ENCODE measurements at regions not wholly inside any gene's neighbourhood (a gene's known extent, or its start where the extent isn't known, plus 50 kb on each side); places are given as distances from the start of the nearest gene placed in this dataset.

GRCh38 chr1:36567601-36568341 is 85.1 kb upstream of the CSF3R start:
- no peaks in the 10 kb centered on the region for H3K9me3 ChIP-seq (ENCODE audit: control insufficient read depth, insufficient read depth, low read length)
- DNase-seq: no peak
- H3K27ac ChIP-seq (ENCODE audit: low read length): no peak overlapping the region
- no peaks in the 10 kb centered on the region for H3K4me1 ChIP-seq (ENCODE audit: control insufficient read depth, insufficient read depth, low read length)
- Mint-ChIP-seq H3K4me1 (no peaks in the 10 kb centered on the region), H3K9me3 (no peaks in the 10 kb centered on the region), H3K27ac (no peak overlapping the region), H3K36me3 (no peaks in the 10 kb centered on the region), H3K4me3 (no peak overlapping the region), H3K27me3 (ENCODE audit: low read depth in 2 of 2) (peaks cover 8 to 12% of the 10 kb centered on the region in 2 donors)
- no peak for TF ChIP-seq CTCF (IDR thresholded peaks at IDR 0.05)
- H3K4me3 ChIP-seq (ENCODE audit: low read length): no peak overlapping the region
- 82% methylated on average over 11 of the region's 11 CpGs for WGBS (ENCODE audit: insufficient coverage)
- no peaks in the 10 kb centered on the region for H3K36me3 ChIP-seq (ENCODE audit: control insufficient read depth, insufficient read depth, low read length)
- no peaks in the 10 kb centered on the region for H3K27me3 ChIP-seq (ENCODE audit: control insufficient read depth, insufficient read depth, low read length)
- ATAC-seq: no peak
- intact Hi-C loops (cut with micrococcal nuclease): no loop called here

- DNase-seq: no peak
- Histone ChIP-seq H3K27ac (ENCODE audit: low read length) (no peak overlapping the region), H3K4me1 (ENCODE audit: control insufficient read depth, insufficient read depth, low read length) (no peaks in the 10 kb centered on the region), H3K27me3 (ENCODE audit: control insufficient read depth, insufficient read depth, low read length) (no peaks in the 10 kb centered on the region), H3K36me3 (ENCODE audit: control insufficient read depth, insufficient read depth, low read length) (no peaks in the 10 kb centered on the region), H3K4me3 (ENCODE audit: low read length) (no peak overlapping the region), H3K9me3 (ENCODE audit: control insufficient read depth, insufficient read depth, low read length) (no peaks in the 10 kb centered on the region)
- peaks cover 0 to 4% of the 10 kb centered on the region in 2 donors for H3K27me3 Mint-ChIP-seq (ENCODE audit: low read depth in 2 of 2)
- no peaks in the 10 kb centered on the region for H3K9me3 Mint-ChIP-seq
- no peaks in the 10 kb centered on the region for H3K4me1 Mint-ChIP-seq
- no peaks in the 10 kb centered on the region for H3K36me3 Mint-ChIP-seq
- ATAC-seq: no peak
- intact Hi-C loops (cut with micrococcal nuclease): no loop called here
- no peak overlapping the region for H3K4me3 Mint-ChIP-seq
- TF ChIP-seq CTCF (IDR thresholded peaks at IDR 0.05): no peak
- 81% methylated on average over 7 of the region's 7 CpGs for WGBS (ENCODE audit: insufficient coverage)
- H3K27ac Mint-ChIP-seq: no peak overlapping the region
These were observed 83.1 kb upstream of the CSF3R start for GRCh38 chr1:36565576-36566501.

- Histone ChIP-seq H3K9me3 (ENCODE audit: control insufficient read depth, insufficient read depth, low read length) (no peaks in the 10 kb centered on the region), H3K36me3 (ENCODE audit: control insufficient read depth, insufficient read depth, low read length) (no peaks in the 10 kb centered on the region), H3K27ac (ENCODE audit: low read length) (no peak overlapping the region), H3K27me3 (ENCODE audit: control insufficient read depth, insufficient read depth, low read length) (no peaks in the 10 kb centered on the region), H3K4me1 (ENCODE audit: control insufficient read depth, insufficient read depth, low read length) (no peaks in the 10 kb centered on the region), H3K4me3 (ENCODE audit: low read length) (no peak overlapping the region)
- ATAC-seq: no peak
- 82% methylated on average over 3 of the region's 3 CpGs for WGBS (ENCODE audit: insufficient coverage)
- H3K27ac Mint-ChIP-seq: no peak overlapping the region
- no peak for TF ChIP-seq CTCF (IDR thresholded peaks at IDR 0.05)
- DNase-seq: no peak
- H3K9me3 Mint-ChIP-seq: no peaks in the 10 kb centered on the region
- no peaks in the 10 kb centered on the region for H3K36me3 Mint-ChIP-seq
- H3K4me1 Mint-ChIP-seq: no peaks in the 10 kb centered on the region
- no peak overlapping the region for H3K4me3 Mint-ChIP-seq
- peaks cover 4 to 8% of the 10 kb centered on the region in 2 donors for H3K27me3 Mint-ChIP-seq (ENCODE audit: low read depth in 2 of 2)
- intact Hi-C loops (cut with micrococcal nuclease): no loop called here
These were observed 79.5 kb upstream of the CSF3R start for GRCh38 chr1:36562181-36562685.

Data from natural killer cell (primary cell).